Neural progenitor cell (in vitro differentiated cells): ENCODE measurements at regions not wholly inside any gene's neighbourhood (a gene's known extent, or its start where the extent isn't known, plus 50 kb on each side); places are given as distances from the start of the nearest gene placed in this dataset.

Source experiments
- CTCF ChIP-seq: fragments of 200-600 bp; sonication (generic); IDR thresholded peaks from 2 replicates; pipeline ENCODE4 v1.5.1; 2017; ENCODE audit warnings: antibody characterized with exemption, mild to moderate bottlenecking
- EZH2 ChIP-seq: fragments of 200-600 bp; sonication (generic); IDR thresholded peaks from 2 replicates; pipeline ENCODE4 v1.6.1; 2017; ENCODE audit warnings: antibody characterized with exemption, mild to moderate bottlenecking, moderate library complexity

GRCh38 chr9:92176068-92176799, 61.0 kb upstream of the SPTLC1 start:
- TF ChIP-seq CTCF (peak; percentile 36), EZH2 (no peak)
